Fibroblast of skin of right quadriceps (primary cell): ENCODE measurements at regions not wholly inside any gene's neighbourhood (a gene's known extent, or its start where the extent isn't known, plus 50 kb on each side); places are given as distances from the start of the nearest gene placed in this dataset.

Experiments used
- DNase-seq: peaks from one replicate; pipeline ENCODE4 v3.0.0-alpha.2; 2013

GRCh38 chr5:8399471-8399870, 530.5 kb downstream of the MTRR start:
- DNase-seq = no peak

- no peak for DNase-seq
Measured at GRCh38 chr5:8408258-8408657, 539.3 kb downstream of the MTRR start.

GRCh38 chr5:8410618-8411017, 541.7 kb downstream of the MTRR start:
- no peak for DNase-seq

- no peak for DNase-seq
Measured at GRCh38 chr5:8413975-8414374, 545.0 kb downstream of the MTRR start.

- DNase-seq = peak; percentile 6
Measured at GRCh38 chr5:8417316-8418048, 548.5 kb downstream of the MTRR start.

- DNase-seq = no peak
Measured at GRCh38 chr5:8418049-8418426, 549.1 kb downstream of the MTRR start.

- no peak for DNase-seq
Measured at GRCh38 chr5:8429778-8430758, 561.1 kb downstream of the MTRR start.

- DNase-seq = no peak
Measured at GRCh38 chr5:8434501-8434900, 565.6 kb downstream of the MTRR start.

- DNase-seq = no peak
Measured at GRCh38 chr5:8436924-8437323, 568.0 kb downstream of the MTRR start.

GRCh38 chr5:8445139-8445538, 576.2 kb downstream of the MTRR start:
- no peak for DNase-seq

- DNase-seq = no peak
Measured at GRCh38 chr5:8446179-8446578, 577.2 kb downstream of the MTRR start.

- peak; percentile 46 for DNase-seq
Measured at GRCh38 chr5:8456846-8457186, 587.9 kb downstream of the MTRR start.

GRCh38 chr5:8457187-8458037, 588.5 kb downstream of the MTRR start:
- DNase-seq = peak; percentile 98

- DNase-seq = peak; percentile 13
Measured at GRCh38 chr5:8458038-8458383, 589.1 kb downstream of the MTRR start.

- no peak for DNase-seq
Measured at GRCh38 chr5:8461543-8461942, 592.6 kb downstream of the MTRR start.

- no peak for DNase-seq
Measured at GRCh38 chr5:8462565-8462964, 593.6 kb downstream of the MTRR start.

GRCh38 chr5:8470489-8470888, 601.5 kb downstream of the MTRR start:
- DNase-seq = no peak

GRCh38 chr5:8471581-8471980, 602.6 kb downstream of the MTRR start:
- no peak for DNase-seq

- no peak for DNase-seq
Measured at GRCh38 chr5:8473016-8473415, 604.1 kb downstream of the MTRR start.

GRCh38 chr5:8473827-8474568, 605.0 kb downstream of the MTRR start:
- no peak for DNase-seq

- DNase-seq = no peak
Measured at GRCh38 chr5:8474569-8474930, 605.6 kb downstream of the MTRR start.

GRCh38 chr5:8478326-8478725, 609.4 kb downstream of the MTRR start:
- no peak for DNase-seq

GRCh38 chr5:8481007-8481406, 612.1 kb downstream of the MTRR start:
- no peak for DNase-seq
